ENCODE measurements at regions not wholly inside any gene's neighbourhood (a gene's known extent, or its start where the extent isn't known, plus 50 kb on each side); places are given as distances from the start of the nearest gene placed in this dataset.

DNA sequence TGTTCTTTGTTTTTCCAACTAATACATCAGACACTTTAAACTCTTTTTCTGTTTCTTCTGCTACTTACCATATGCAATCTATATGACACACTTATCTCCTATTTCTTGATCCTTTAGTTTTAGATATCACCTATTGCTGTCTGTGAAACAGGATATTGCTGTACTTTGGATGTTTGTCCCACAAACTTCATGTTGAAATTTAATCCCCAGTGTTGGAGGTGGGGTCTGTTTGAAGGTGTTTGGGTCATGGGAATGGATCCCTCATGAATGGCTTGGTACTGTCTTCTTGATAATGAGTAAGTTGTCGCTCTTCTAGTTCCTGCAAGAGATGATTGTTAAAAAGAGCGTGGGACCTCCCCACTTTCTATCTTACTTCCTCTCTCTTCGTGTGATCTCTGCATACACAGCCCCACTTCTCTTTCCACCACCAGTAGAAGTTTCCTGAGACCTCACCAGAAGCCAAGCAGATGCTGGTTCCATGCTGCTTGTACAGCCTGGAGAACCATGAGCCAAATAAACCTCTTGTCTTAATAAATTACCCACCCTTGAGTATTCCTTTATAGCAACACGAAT lies 244.2 kb downstream of the NHLRC3 start:
- DNase-seq (ENCODE audit: extremely low read depth, low read depth), result no peak
- TF ChIP-seq, protein P1, sequence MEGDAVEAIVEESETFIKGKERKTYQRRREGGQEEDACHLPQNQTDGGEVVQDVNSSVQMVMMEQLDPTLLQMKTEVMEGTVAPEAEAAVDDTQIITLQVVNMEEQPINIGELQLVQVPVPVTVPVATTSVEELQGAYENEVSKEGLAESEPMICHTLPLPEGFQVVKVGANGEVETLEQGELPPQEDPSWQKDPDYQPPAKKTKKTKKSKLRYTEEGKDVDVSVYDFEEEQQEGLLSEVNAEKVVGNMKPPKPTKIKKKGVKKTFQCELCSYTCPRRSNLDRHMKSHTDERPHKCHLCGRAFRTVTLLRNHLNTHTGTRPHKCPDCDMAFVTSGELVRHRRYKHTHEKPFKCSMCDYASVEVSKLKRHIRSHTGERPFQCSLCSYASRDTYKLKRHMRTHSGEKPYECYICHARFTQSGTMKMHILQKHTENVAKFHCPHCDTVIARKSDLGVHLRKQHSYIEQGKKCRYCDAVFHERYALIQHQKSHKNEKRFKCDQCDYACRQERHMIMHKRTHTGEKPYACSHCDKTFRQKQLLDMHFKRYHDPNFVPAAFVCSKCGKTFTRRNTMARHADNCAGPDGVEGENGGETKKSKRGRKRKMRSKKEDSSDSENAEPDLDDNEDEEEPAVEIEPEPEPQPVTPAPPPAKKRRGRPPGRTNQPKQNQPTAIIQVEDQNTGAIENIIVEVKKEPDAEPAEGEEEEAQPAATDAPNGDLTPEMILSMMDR (IDR thresholded peaks at IDR 0.05; ENCODE audit: low read depth, low read length, missing control alignments), result no peak
- H3K4me3 ChIP-seq (replicated peaks; ENCODE audit: low read depth, low read length), result no peak overlapping the region

- TF ChIP-seq, protein P1 (IDR thresholded peaks at IDR 0.05; ENCODE audit: low read depth, low read length, missing control alignments), result no peak
- no peak for DNase-seq (ENCODE audit: extremely low read depth, low read depth)
Measured at GRCh38 chr13:39283072-39283471, 244.8 kb downstream of the NHLRC3 start.

DNA sequence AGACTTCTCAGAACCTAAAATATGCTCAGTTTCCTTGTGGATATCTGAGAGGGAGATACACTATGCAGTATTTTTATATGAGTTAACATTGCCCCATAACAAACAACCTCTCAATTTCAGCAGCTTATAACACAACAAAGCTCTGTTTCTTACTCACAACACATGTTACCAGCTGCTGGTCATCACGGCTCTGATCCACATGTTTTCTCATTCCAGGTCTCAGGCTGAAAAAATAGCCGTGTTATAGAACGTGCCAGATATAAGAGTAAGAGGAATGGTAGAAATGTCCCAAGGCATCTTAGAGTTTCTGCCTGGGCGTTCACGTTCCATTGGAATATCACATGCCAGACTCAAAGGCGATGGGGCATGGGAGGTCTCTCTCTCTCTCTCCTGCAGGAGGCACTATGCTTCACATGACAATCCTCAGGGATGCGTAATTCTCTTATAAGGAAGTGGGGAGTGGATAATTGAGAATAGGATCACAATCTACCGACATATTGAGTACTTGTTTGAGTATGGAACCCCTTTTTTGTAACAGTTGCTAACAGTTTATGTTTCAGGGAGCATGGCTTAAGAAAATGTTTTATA lies 246.6 kb downstream of the NHLRC3 start:
- TF ChIP-seq, protein P1 (IDR thresholded peaks at IDR 0.05; ENCODE audit: low read depth, low read length, missing control alignments), result peak; percentile 24
- no peak for DNase-seq (ENCODE audit: extremely low read depth, low read depth)
- H3K4me3 ChIP-seq (replicated peaks; ENCODE audit: low read depth, low read length), result no peak overlapping the region

More at GRCh38 chr13:39283072-39283471, 244.8 kb downstream of the NHLRC3 start:
- H3K4me3 ChIP-seq (replicated peaks; ENCODE audit: low read depth, low read length), result no peak overlapping the region

All from HFF-Myc (cell line).